ENCODE measurements at regions not wholly inside any gene's neighbourhood (a gene's known extent, or its start where the extent isn't known, plus 50 kb on each side); places are given as distances from the start of the nearest gene placed in this dataset.

DNA sequence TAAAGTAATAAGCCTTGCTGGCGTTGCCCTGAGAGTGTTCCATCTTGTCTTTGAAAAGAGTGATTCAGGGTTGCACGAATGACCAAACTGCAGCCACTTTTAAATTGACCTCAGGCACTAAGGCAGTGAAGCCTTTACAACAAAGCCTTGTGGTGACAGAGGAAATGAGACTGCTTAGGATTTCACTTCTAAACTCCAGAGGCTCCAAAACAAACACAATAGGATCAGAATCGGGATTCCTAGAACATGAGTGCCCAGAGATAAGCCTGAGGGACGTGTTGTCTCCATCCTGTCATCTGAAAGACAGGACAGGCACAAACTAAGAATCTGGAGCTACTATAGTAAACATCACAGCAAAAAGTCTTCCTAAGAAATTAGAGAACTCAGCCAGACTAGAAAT is 405.2 kb downstream of the PPARGC1A start:
- TF ChIP-seq POLR2A (IDR thresholded peaks at IDR 0.05; ENCODE audit: low read depth, low read length) (no peak), TAF1 (IDR thresholded peaks at IDR 0.05; ENCODE audit: low read depth, low read length) (no peak), POLR2AphosphoS5 (IDR thresholded peaks at IDR 0.05; ENCODE audit: low read depth, low read length) (no peak), SPI1 (IDR thresholded peaks at IDR 0.05; ENCODE audit: low read depth, low read length) (no peak), PAX5 (IDR thresholded peaks at IDR 0.05; ENCODE audit: insufficient read depth, low read length, severe bottlenecking) (no peak)

Data from GM12891 (cell line).